ENCODE measurements at regions not wholly inside any gene's neighbourhood (a gene's known extent, or its start where the extent isn't known, plus 50 kb on each side); places are given as distances from the start of the nearest gene placed in this dataset.
"Not testable (repeated sequence)": the region's sequence is repeated elsewhere in the genome, so short reads cannot be mapped to it uniquely, and the experiment has no call there.

- not testable (repeated sequence) for TF ChIP-seq EZH2 (IDR thresholded peaks at IDR 0.05; ENCODE audit: borderline replicate concordance, low read depth, low read length, poor library complexity, severe bottlenecking); CTCF (conservative IDR thresholded peaks at IDR 0.05; ENCODE audit: low read depth, low read length)
Observed at GRCh38 chr7:76930416-76930815, 101.7 kb downstream of the SPDYE17 start.
